HG03439 (cell line): ENCODE measurements at regions not wholly inside any gene's neighbourhood (a gene's known extent, or its start where the extent isn't known, plus 50 kb on each side); places are given as distances from the start of the nearest gene placed in this dataset.
"Not testable (repeated sequence)": the region's sequence is repeated elsewhere in the genome, so short reads cannot be mapped to it uniquely, and the experiment has no call there.

Experiments
- ATAC-seq: cut with Tn5 transposase; IDR thresholded peaks from one replicate; pipeline ENCODE4 v1.9.1; 2021; ENCODE audit warnings: mild to moderate bottlenecking, moderate library complexity; ENCODE audit not compliant: unreplicated experiment

GRCh38 chr6:21741221-21742109, 147.9 kb downstream of the SOX4 start:
- no peak for ATAC-seq

GRCh38 chr6:21742238-21742660, 148.7 kb downstream of the SOX4 start:
- no peak for ATAC-seq

- ATAC-seq, result no peak
These were observed 150.8 kb downstream of the SOX4 start for GRCh38 chr6:21744331-21744730.

GRCh38 chr6:21745543-21746337, 152.2 kb downstream of the SOX4 start:
- ATAC-seq, result no peak

- ATAC-seq, result no peak
These were observed 153.9 kb downstream of the SOX4 start for GRCh38 chr6:21747441-21747840.

DNA sequence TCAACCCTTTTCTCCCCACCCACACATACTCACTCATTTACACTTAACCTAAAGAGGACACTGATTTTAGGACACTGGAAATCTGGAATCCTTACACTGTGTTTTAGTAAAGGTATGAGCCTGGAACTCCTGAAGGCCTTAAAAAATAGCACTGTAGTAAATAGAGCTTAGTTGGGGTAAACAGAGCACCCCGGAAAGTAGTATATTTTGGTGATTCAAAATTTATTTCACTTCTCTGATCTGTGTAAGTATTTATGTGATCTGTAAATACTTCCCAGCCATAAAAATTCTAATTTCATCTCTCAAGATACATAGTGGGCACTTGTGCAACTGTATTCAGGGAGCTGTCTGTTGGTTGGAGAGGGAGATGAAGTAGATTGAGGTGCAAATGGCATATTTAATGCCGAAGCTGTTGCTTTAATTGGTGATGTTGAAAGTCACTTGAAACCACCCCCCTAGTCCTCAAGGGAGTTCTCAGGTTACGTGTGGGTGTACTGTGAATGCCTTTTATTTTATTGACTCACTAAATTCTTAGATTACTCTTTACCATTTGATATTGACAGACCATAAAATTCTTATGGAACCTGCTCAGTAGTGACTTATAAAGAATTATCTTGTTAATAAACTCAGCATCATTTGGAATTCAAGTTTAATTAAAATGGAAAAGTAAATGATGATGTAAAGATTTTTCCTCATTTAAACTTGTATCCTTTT, 154.9 kb downstream of the SOX4 start:
- ATAC-seq, result no peak

DNA sequence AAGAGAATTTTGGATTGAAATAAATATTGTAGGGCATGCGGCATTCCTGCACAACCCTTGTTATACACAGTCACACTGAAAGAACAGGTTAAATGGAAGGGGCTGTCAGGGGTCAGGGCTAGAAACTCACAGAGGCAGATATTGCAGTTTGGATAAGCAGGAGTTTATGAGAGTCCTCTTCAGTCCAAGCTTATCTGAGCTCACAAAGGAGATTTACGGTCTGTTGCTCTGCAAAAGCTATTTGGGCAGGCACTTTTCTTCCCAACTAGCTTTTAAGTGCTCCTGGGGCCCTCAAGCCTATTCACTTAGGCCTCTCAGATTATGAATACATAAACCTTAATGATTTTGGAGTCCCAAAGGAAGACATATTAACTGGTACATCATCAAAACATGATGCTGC, 156.2 kb downstream of the SOX4 start:
- ATAC-seq, result no peak

- no peak for ATAC-seq
These were observed 157.0 kb downstream of the SOX4 start for GRCh38 chr6:21750575-21750974.

GRCh38 chr6:21751608-21752007, 158.1 kb downstream of the SOX4 start:
- ATAC-seq, result no peak

DNA sequence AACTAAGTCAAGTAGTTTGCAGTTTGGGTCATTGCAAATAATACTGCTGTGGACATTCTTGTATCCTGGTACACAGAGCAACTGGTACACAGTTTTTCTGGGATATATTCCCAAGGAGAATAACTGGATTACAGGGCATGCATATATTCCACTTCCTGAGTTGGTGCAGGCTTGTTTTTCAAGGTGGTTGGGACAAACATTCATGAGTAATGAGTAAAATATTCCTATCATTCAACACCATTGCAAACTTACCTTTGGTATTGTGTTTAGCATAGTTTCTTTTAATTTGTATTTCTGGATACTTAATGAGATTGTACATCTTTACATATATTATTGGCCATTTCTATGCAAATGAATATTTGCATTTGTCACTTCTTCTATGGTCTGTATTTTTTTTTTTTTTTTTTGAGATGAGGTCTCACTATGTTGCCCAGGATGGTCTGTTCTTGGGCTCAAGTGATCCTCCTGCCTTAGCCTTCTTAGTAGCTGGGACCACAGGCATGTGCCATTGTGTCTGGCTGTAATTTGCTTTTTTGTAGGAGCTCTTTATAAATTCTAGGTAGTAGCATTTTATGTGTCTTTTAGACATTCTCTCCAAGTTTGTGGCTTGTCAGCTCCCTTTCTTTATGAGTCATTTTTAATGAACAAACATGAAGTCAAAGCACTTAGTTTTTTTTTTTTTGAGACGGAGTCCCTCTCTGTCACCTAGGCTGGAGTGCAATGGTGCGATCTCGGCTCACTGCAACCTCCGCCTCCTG, 158.7 kb downstream of the SOX4 start:
- ATAC-seq, result no peak

GRCh38 chr6:21753241-21754108, 159.9 kb downstream of the SOX4 start:
- ATAC-seq, result no peak

GRCh38 chr6:21754891-21755290, 161.3 kb downstream of the SOX4 start:
- ATAC-seq, result no peak

GRCh38 chr6:21756487-21756886, 162.9 kb downstream of the SOX4 start:
- ATAC-seq, result no peak

DNA sequence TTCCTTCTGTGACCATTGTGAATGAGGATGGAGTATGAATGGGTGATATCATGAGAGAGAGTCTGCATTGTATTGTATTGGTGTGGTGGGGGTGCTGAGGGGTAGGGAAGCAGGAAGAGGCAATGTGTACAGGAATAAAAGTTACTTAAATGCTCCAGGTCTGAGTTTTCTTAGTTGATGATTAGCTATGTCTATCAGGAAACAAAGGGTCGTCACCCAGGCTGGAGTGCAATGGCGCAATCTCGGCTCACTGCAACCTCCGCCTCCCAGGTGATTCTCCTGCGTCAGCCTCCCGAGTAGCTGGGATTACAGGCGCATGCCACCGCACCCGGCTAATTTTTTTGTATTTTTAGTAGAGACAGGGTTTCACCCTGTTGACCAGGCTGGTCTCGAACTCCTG, 163.8 kb downstream of the SOX4 start:
- ATAC-seq, result not testable (repeated sequence)

GRCh38 chr6:21759721-21760120, 166.2 kb downstream of the SOX4 start:
- no peak for ATAC-seq

- ATAC-seq, result not testable (repeated sequence)
These were observed 167.6 kb downstream of the SOX4 start for GRCh38 chr6:21761053-21761730.

GRCh38 chr6:21764989-21765388, 171.4 kb downstream of the SOX4 start:
- no peak for ATAC-seq

DNA sequence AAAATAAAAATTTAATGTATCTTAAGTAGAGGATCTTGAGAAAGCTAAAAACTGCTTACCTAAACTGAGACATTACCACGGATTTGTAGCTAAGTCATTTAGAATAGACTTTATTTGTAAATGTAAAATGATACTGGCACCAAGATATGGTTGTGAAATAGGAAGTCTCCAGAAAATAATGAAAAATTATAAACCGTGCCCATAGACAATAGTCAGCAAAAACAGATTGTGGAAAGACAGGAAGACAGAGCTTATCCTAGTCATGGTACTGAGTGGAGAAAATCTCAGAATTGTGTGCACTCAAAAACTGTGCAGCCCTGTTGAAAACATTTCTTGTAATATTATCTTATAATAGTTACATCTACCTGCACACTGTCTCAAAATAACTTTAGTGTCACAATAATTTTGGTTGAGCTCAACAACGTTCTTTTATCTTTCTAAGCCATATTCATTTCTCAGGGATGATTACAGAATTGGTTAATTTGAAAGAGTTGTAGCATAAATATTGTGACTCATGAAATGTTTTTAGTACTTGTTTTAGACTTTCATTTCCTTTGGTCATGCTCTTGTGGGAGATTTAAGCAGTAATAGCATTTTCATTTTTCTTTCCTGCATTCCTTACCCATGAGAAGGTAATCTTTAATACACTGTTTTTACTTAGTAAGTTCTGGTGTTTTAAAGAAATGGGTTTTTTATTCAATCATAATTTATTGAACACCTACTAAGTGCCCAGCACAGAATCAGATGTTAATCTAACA, 174.5 kb downstream of the SOX4 start:
- ATAC-seq, result no peak
